NCI-H510A treated with DMSO at 0.1 percent for 48 hours (cell line): ENCODE measurements at regions not wholly inside any gene's neighbourhood (a gene's known extent, or its start where the extent isn't known, plus 50 kb on each side); places are given as distances from the start of the nearest gene placed in this dataset.

Experiments
- DNase-seq: peaks from one replicate; lab custom pipeline; 2025; lab: John Stamatoyannopoulos, UW

DNA sequence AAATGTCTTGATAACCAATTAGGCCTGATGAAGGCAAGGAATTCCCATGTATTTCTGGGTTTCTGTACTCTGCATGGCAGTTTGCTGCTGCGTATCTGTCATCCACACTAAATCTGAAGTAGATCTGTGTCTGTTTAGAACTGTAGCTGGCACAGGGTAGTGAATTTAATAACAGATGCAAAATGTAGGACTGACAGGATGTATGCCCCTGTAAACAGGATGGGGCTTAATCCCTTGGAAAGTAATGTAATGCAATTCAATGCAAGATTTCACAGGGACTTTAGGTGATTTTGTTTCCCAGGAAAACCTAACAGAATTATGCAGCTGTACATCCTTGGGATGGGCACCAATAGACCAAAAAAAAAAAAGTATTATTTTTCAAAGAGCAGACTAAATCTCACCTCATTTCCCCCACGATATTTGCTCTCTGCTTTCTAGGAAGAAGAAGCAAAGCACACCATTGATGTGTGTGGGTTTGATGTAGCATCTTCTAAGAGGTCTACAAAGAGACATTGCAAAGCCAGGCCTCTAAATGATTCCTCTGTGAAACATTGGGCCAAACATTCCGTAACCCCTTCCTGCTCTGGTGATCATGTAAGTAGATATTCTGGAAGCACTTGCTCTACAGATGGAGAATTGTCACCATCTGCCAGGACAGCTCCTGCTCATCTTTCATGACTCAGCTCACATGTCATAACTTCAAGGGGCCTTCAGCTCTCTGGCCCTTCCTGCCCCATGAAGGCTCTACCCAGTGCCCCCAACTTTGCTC is 464.3 kb upstream of the RGMA start:
- no peak for DNase-seq

DNA sequence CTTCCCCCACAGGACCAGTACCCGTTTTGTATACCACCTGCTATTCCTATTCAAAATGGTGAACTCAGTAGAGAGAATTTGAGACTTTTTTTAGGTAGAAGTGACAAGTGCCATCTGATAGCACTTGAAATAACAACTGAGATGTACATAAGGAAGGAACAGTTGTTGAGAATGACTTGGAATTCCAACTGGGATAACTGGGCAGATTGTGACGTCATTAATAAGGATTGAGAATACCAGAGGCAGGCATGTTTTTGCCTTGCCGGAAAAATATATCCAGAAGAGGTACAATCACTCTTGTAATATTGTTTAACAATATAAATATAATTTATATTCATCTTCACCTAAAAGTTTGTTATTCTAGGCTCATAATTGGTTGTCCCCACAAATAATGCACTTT is 454.1 kb upstream of the RGMA start:
- no peak for DNase-seq

DNA sequence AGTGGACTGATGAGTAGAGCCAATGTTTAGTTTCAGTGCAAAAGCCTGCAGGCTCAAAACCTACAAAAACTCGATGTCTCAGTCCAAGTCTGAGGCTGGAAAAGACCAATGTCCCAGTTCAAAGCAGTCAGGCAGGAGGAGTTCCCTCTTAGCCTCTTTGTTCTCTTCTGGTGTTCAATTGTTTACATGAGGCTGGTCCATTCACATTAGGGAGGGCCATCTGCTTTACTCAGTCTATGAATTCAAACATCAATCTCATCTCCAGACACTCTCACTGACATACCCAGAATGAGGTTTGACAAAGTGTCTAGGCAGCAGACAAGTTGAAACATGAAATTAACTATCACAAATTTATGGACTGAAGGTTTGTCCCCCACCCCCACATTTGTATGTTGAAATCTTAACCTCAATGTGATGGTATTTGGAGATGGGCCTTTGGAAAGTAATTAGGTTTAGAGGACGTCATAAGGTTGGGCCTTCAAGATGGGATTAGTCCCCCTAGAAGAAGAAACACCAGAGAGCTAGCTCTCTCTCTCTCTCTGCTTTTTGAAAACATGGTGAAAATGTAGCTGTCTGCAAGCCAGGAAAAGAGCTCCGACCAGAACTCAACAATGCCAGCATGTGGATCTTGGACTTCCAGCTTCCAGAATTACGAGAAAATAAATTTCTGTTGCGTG is 438.5 kb upstream of the RGMA start:
- DNase-seq = peak; percentile 55

DNA sequence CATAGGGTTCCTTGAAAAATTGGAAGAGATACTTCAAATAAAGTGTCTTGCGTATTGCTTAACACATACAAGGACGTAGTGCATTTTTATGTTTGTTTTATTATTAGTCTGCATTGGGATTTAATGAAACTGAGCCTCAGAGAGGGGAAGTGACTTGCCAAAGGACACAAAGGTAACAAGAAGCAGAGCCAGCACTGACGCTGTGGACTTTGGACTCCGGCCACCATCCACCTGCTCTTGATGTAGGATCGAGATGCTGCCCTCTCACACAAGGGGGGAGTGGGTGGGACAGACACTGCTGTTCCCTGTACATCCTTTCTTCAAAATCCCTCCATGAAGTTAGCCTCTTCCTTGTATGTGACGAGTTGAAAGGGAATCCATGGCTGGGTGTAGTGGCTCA is 435.4 kb upstream of the RGMA start:
- no peak for DNase-seq

DNA sequence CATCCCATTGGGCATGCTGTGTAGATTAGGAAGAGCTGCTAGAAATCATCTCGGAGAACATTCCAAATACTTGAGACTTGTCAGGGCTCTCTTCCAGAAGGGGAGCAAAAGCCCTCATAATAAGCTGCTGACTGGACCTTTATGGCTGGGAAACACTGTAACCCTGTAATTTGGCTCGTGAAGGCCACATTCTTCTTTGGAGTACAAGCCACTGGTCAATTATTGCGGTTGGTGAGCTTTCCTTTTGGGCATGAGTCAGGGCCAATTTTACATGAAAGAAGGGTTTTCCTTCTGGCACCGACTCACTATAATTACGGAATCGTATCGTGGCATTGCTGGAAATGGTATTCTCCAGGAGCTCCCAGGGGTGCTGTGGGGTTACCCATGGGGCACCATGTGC is 434.5 kb upstream of the RGMA start:
- no peak for DNase-seq

DNA sequence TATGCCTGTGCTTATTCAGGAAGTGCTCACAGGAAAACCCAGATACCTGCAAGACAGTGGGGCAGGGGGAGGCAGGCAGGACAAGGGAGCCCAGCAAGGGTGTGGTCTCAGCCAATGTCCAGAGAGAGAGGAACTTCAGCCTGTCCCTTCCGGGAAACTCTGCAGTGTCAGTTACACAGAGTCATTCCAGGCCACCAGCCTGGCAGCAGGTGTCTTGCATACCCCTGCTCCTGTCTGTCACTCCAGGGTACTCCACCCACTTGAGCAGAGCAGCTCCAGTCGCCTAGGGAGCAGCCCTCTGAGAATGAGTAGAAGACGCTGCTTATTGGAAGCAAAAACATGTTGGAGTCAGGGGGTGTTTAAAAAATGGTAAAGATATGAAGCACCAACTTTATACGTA is 431.2 kb upstream of the RGMA start:
- DNase-seq = peak; percentile 1

DNA sequence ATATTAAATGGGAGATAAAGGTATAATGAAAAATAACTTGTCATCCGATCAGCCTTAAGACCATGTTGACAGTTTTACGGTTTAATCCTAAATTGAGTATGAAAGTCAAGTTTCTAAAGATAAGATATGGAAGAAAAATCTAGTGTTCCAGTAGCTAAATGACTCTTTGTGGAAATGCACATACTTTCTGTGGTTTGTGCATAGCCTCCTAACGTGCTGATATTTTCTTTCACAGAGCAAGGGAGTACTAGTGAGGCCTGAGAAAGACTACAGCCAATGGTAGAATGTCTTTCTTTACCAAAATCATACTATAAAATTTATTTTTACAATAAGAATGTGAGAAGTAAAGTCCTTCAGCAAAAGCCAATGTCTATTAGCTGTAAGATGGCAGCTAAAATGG is 430.6 kb upstream of the RGMA start:
- DNase-seq = no peak

DNA sequence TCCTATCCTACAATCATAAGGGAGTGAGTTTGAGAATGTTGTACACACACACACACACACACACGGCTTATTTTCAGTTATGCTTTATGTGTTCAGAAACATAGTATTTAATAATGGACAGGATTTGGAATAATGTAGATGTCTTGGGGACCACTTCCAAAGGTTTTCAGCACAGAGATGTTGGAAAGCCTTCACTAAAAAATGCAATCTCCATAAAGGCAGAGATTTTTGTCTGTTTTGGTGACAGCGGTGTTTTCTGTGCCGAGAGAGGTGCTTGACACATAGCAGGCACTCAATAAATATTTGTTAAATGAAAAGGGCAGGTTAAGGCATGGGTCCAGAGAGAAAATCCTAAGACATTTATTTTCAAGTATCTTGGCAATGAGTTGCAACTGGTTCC is 428.2 kb upstream of the RGMA start:
- DNase-seq = no peak

DNA sequence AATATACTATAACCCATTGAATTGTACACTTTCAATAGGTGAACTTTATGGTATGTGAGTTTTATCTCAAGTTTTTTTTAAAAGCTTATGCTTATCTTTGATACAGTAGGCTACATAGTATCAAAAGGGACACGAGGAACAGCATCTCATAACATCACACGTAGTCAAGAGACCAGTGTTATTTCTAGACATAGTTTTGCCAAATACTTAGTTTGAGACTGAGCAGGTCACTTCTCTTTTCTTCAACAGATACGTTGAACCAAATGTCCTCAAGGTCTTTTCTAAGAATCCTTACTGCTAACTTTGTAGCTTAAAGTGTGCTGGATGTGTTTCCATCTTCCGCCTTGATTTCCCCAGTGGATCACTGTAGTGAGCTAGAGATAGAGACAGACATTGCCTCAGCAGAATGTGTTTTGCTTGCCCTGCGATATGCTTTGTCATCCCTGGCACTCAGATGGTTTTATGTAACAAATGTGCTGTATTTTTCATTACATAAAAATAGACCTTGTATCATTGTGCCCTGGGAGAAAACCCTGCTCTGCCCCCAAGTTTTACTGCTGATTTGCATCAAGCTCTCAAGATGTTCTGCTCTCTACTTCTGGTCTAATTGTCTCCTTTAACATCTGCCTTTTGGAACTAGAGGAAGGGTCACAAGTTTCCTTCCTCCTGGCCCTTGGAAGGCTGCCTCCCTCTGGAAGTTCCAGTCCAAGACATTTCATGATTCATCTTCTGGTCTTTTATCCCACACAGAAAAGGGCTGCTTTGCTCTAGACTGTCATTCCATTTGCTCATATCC is 426.4 kb upstream of the RGMA start:
- no peak for DNase-seq

DNA sequence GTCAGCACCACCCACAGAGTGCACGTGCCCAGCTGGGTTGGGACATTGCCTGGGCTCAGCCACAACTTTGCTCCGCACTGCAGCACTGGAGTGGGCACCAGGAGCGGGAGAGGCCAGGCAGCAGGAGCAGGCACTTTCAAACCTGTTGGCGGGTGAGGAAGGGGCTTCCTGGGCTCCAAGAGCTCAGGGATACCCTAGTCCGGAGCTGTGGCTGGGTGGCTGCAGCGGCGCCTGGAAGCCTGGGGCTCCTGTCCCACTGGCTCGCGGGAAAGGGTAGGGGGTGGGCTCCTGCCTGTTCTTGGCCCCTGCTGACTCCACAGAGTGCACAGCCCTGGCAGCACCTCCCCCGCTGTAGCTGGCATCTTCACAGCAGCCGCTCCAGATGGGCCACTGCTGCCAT is 417.6 kb upstream of the RGMA start:
- no peak for DNase-seq

DNA sequence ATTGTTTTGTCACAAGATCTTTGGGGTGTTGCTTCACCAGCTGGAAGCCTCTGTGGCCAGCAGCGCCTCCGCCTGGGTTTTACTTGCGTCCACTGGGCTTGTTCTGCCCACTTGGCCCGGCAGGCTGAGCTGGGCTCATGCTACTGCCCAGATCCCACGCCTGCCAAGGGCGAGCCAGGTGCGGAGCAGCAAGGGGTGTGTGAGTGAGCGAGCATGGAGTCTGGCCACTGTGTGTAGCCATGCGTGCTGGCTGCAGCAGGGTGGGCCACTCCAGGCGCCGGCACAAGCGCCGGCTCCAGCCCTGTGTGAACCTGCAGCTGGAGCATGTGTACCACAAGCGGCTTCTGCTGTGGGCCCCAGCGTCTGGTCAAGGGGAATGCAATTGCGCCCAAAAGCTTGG is 416.5 kb upstream of the RGMA start:
- no peak for DNase-seq

DNA sequence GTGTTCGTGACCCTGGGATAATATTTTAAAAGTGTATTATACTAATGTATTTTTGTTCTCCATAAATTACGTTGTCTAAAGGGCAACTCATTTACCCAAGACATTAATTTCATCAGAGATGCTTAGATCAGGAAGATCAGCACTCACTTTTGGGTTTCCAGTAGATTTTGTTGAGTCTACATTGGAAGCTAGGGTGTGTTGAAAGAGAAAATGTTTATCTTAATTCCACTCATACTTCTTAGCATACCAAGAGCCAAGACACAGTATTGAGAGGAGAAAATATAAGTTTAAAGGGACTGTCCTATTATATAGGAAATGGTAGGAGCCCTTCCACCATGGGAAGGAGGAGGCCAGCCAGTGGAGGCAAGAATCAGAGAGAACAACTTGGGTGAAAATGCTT is 412.9 kb upstream of the RGMA start:
- DNase-seq = no peak

DNA sequence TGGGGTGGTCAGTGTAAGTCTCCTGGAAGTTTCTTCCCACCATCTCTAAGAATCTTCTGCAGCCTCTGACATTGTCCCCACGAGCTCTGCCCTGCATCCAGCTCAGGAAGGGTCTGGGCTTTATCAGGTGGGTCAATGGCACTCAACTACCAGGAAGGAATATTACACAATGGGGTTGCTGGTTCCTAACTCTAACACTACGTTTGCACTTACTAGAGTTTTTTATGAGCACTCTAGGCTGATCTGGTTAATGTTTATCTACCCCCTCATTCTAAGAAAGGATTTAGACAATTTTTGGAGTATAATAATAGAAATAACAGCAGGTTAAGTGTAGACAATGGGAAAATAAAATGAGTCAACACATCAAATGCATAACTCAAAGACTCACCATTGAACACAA is 411.1 kb upstream of the RGMA start:
- no peak for DNase-seq

DNA sequence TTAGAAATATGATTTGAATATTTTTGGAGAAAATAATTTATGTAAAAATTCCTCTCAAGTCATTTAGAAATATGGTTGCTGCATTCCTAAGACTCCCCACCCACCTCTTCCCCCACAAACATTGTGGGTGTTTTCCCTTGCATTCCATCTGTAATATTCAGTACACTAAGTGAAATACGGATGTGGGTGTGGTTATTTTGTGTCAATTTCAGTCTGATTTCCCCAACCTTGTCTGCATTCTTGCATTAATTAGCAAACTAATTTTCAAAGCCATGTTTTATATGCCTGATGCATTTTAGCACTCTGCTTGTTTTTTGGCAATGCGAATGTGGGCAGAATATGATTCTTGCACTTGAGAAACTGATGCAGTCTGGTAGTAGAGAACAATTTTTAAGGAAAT is 408.3 kb upstream of the RGMA start:
- no peak for DNase-seq

DNA sequence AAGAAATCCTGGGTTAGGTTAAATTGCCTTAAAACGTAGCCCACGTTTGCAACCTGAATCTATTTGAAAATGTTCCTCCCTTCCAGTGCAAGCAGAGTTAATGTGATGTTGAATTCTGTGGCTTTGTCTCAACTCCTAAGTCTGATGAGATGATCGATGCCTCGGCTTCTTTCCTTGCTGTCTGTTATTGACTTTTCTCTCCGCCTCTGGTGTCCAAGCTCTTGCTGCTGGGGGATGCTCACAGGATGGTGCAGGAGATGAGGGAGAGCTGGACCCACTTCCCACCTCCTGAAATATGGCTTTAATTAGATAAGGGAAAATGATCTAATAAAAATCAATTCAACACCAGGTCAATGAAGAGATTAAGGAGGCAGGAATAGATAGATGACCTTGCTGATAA is 407.9 kb upstream of the RGMA start:
- no peak for DNase-seq

DNA sequence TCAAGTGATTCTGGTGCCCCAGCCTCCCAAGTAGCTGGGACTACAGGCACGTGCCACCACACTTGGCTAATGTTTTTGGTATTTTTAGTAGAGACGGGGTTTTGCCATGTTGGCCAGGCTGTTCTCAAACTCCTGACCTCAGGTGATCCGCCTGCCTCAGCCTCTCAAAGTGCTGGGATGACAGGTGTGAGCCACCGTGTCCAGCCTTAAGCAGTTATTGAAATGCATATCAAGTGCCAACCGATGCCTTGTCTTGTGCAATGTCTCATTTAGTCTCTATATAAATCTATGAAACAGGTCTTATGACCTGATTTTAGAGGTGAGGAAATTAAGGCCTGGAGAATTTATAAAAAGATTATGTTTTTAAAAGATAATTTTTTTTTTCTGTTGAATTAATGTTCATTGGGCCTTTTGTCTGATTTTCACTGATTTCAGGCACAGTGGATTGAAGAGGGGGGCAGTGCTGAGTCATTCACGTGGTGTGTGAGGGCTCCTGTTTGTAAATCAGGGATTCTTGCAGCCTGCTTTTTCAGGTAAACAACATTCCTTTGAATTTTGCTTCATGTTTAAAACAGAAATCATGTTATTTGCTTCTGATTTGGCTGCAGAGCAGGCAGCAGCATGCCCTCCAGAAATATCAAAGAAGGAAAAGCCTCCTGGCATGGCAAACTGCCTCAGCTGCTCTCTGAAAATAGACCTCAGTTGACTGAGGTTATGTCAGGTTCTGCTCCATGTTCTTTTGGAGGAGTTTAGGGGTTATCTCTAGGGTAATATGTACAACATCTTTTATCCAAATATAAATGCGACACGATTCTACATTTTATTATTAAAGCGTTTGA is 407.0 kb upstream of the RGMA start:
- DNase-seq = no peak

DNA sequence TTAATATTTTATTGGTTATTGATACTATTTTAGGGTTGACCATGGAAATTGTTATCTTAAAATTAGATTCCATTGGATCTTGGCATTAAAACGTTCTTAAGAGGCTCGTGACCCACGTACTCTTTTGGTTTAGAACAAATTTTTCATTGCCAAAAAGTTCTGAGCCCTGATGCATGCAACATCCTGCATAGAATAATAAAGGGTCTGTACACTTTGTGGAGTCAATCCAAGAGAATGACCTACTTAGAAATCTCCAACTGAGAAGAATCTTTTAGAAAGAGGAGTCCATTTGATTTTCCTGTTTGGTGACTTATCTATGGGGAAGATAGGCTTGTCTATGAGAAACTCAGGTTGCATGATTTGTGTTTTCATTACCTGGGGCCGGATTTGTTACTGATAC is 404.2 kb upstream of the RGMA start:
- no peak for DNase-seq

DNA sequence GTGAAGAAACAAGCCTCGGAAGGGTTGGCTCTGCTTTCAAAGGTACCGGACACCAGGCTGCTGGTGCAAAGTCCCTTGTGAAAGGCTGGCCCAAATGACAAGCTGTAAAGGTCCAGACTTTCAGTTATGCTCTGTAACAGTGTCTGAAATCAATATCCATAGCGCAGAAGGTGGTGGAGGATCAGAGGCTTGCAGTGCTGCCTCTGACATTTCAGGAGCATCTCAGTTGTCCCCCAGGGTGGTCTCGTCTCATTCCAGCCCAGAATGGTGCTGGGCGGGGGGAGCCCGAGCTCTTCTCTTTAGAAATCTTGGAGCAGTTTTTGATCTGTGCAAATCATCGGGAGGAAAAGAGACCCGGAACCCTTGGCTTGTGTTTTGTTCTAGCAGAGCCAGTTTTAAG is 402.3 kb upstream of the RGMA start:
- no peak for DNase-seq

DNA sequence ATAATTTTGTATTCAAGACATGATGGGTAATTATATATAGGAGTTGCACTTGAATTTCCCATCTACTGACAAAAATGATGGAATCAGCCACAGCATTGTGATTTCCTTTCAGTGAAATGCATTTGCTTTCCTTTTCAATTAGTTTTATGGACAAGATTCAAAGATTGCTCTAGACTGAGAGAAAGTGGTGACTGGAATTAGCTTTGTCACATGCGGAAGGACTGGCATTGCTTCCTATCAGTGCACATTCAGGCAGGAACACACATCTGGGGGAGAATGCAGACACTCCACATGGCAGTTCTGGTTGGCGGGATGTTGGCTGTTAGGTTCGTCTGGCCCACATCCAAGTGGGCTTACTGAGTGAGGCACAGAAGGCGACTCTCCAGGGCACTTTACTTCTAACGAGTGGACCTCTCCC is 399.3 kb upstream of the RGMA start:
- no peak for DNase-seq

DNA sequence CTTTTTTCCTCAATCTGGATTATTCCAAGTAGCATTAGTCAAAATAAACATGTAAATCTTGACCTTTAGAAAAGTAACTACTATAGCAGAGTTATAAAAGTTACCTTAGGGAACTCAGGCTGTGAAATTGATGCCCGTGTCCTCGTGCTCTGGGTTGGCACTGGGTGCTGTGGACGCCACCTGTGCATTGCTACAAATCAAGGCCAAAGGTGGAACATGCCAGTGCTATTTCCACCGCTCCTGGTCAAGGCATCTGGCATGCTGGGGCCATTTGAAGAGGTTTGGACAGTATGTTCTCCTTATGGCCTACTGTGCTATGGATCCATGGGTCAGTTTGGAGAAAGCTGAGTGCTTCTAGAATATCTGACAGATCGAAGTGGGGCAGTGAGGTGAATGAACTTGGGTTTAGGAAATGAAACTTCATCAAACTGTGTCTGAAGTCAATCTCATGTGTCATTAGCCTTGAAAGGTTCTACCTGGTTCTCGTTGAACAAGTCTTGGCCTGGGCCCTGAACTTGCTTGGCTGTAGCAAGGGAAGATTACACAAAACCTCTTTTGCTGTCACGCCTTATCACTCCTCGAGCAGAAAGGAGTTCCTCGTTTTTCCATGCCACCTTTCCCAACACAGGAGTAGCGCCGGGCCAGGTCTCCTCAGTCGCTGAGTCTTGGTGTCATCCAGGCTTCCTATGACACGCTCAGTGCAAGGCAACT is 397.6 kb upstream of the RGMA start:
- no peak for DNase-seq
